C4-2B (cell line): ENCODE measurements at regions not wholly inside any gene's neighbourhood (a gene's known extent, or its start where the extent isn't known, plus 50 kb on each side); places are given as distances from the start of the nearest gene placed in this dataset.
"Not testable (repeated sequence)": the region's sequence is repeated elsewhere in the genome, so short reads cannot be mapped to it uniquely, and the experiment has no call there.

Experiments
- H3K27ac ChIP-seq: fragments of 450-650 bp; 2 replicates; pipeline ENCODE4 v1.5.1; 2017
- CTCF ChIP-seq: fragments of 450-650 bp; conservative IDR thresholded peaks from 2 replicates; pipeline ENCODE4 v1.5.1; 2017; ENCODE audit warnings: mild to moderate bottlenecking
- ZFX ChIP-seq: fragments of 450-650 bp; IDR thresholded peaks from 2 replicates; pipeline ENCODE4 v1.6.1; 2017

- no peak overlapping the region for H3K27ac ChIP-seq
- TF ChIP-seq ZFX (no peak), CTCF (no peak)
Observed at GRCh38 chr2:58767828-58768714, 526.9 kb upstream of the FANCL start.

- no peak overlapping the region for H3K27ac ChIP-seq
- TF ChIP-seq ZFX = no peak
- TF ChIP-seq CTCF = no peak
Observed at GRCh38 chr2:58764338-58765104, 523.4 kb upstream of the FANCL start.

- TF ChIP-seq ZFX = no peak
- TF ChIP-seq CTCF = peak; percentile 55
- no peak overlapping the region for H3K27ac ChIP-seq
Observed at GRCh38 chr2:58762176-58762781, 521.2 kb upstream of the FANCL start.

GRCh38 chr2:58757971-58758370 is 516.8 kb upstream of the FANCL start:
- TF ChIP-seq CTCF = no peak
- TF ChIP-seq ZFX = no peak
- no peak overlapping the region for H3K27ac ChIP-seq

- H3K27ac ChIP-seq = no peak overlapping the region
- TF ChIP-seq CTCF = no peak
- no peak for TF ChIP-seq ZFX
Observed at GRCh38 chr2:58756336-58756735, 515.2 kb upstream of the FANCL start.

- H3K27ac ChIP-seq = not testable (repeated sequence)
Observed at GRCh38 chr2:58752507-58752906, 511.4 kb upstream of the FANCL start.

GRCh38 chr2:58751676-58752075 is 510.6 kb upstream of the FANCL start:
- H3K27ac ChIP-seq = not testable (repeated sequence)

- no peak for TF ChIP-seq ZFX
- TF ChIP-seq CTCF = no peak
- no peak overlapping the region for H3K27ac ChIP-seq
Observed at GRCh38 chr2:58749041-58749440, 507.9 kb upstream of the FANCL start.

GRCh38 chr2:58745334-58745733 is 504.2 kb upstream of the FANCL start:
- not testable (repeated sequence) for H3K27ac ChIP-seq
